GM12878 (cell line): ENCODE measurements at regions not wholly inside any gene's neighbourhood (a gene's known extent, or its start where the extent isn't known, plus 50 kb on each side); places are given as distances from the start of the nearest gene placed in this dataset.

Experiments
- EGR1 ChIP-seq, 2 experiments: IDR thresholded peaks; 1 replicate in 1 of 2; 2 replicates in 1 of 2; pipeline ENCODE4 v1.6.1; 2011 to 2012; ENCODE audit warnings: low read depth in 2 of 2, low read length in 2 of 2, borderline replicate concordance in 1 of 2, mild to moderate bottlenecking in 1 of 2, moderate library complexity in 1 of 2
- JUNB ChIP-seq: IDR thresholded peaks from 2 replicates; pipeline ENCODE4 v1.6.1; 2016; ENCODE audit warnings: antibody characterized with exemption, mild to moderate bottlenecking
- LARP7 ChIP-seq: fragments of 450-650 bp; IDR thresholded peaks from 2 replicates; pipeline ENCODE4 v1.6.1; 2017; ENCODE audit warnings: mild to moderate bottlenecking
- NBN ChIP-seq: fragments of 450-650 bp; IDR thresholded peaks from 2 replicates; pipeline ENCODE4 v1.6.1; 2016
- NFYA ChIP-seq: IDR thresholded peaks from 2 replicates; pipeline ENCODE4 v1.6.1; 2011; ENCODE audit warnings: low read depth, mild to moderate bottlenecking, low read length, improper control_type of control experiment, borderline replicate concordance
- POLR2AphosphoS2 ChIP-seq: IDR thresholded peaks from 2 replicates; pipeline ENCODE4 v1.6.1; 2011; ENCODE audit warnings: low read depth, mild to moderate bottlenecking, low read length, improper control_type of control experiment, moderate library complexity
- RAD21 ChIP-seq: IDR thresholded peaks from 2 replicates; pipeline ENCODE4 v1.6.1; 2011; ENCODE audit warnings: mild to moderate bottlenecking, low read depth, low read length, moderate library complexity; ENCODE audit not compliant: insufficient read depth
- RCOR1 ChIP-seq: conservative IDR thresholded peaks from 2 replicates; pipeline ENCODE4 v1.6.1; 2012; ENCODE audit warnings: low read depth, low read length, improper control_type of control experiment
- RFX5 ChIP-seq: IDR thresholded peaks from 2 replicates; pipeline ENCODE4 v1.6.1; 2011; ENCODE audit warnings: low read depth, low read length, improper control_type of control experiment
- TF ChIP-seq, protein P1 (sequence below), 3 experiments: IDR thresholded peaks in 2 of 3; conservative IDR thresholded peaks in 1 of 3; 2 replicates each; pipeline ENCODE4 v1.5.1; 2011; ENCODE audit warnings: low read depth in 3 of 3, low read length in 3 of 3, mild to moderate bottlenecking in 3 of 3, control low read depth in 2 of 3, moderate library complexity in 2 of 3, inconsistent platforms in 1 of 3, mixed read lengths in 1 of 3; ENCODE audit not compliant: control insufficient read depth in 2 of 3, insufficient read depth in 1 of 3; ENCODE audit errors: extremely low read depth in 1 of 3
- TF ChIP-seq, protein P2 (sequence below): fragments of 450-650 bp; IDR thresholded peaks from 2 replicates; pipeline ENCODE4 v1.6.1; 2016; ENCODE audit warnings: mild to moderate bottlenecking
- TF ChIP-seq, protein P3 (sequence below): fragments of 450-650 bp; IDR thresholded peaks from 2 replicates; pipeline ENCODE4 v1.6.1; 2017; ENCODE audit warnings: mild to moderate bottlenecking
- TF ChIP-seq, protein P4 (sequence below): IDR thresholded peaks from 2 replicates; pipeline ENCODE4 v1.6.1; 2012; ENCODE audit warnings: low read depth, low read length, improper control_type of control experiment

DNA sequence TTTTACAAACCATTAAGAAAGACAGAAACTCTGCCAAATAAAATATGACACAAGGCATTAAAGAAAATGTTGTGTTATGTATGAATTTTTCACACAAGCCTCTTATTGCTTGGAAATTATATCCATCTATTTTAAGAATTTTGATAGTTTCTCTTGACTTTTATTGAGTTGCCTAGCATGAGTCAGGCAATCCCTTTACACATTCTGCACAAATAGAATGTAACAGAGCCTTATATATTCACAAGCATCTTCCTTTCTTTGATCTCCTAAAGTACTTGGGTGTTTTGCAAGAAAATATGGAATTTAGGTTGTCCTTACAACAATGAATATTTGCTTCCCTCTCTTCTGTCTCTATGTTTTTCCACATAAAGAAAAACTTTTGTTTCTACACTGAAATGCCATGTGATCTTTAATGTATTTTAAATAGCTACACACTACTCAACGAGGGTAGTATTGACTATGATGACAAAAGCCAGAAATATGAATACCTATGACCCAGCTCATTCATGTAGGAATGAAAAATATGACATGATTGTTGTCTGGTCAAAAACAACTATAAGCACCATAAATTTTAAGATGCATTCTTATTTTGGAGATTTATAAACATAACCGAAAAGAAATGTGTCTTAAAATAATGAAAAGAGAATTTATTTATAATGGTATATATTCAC is 398.8 kb downstream of the GUCY1A2 start:
- TF ChIP-seq RFX5 (no peak), LARP7 (no peak), RAD21 (no peak), RCOR1 (no peak), NBN (no peak), JUNB (no peak), POLR2AphosphoS2 (no peak), NFYA (no peak), EGR1 (IDR thresholded peaks at IDR 0.05; ENCODE audit: borderline replicate concordance in 1 of 2, low read depth in 2 of 2, low read length in 2 of 2) (no peak)
- TF ChIP-seq, protein P1, sequence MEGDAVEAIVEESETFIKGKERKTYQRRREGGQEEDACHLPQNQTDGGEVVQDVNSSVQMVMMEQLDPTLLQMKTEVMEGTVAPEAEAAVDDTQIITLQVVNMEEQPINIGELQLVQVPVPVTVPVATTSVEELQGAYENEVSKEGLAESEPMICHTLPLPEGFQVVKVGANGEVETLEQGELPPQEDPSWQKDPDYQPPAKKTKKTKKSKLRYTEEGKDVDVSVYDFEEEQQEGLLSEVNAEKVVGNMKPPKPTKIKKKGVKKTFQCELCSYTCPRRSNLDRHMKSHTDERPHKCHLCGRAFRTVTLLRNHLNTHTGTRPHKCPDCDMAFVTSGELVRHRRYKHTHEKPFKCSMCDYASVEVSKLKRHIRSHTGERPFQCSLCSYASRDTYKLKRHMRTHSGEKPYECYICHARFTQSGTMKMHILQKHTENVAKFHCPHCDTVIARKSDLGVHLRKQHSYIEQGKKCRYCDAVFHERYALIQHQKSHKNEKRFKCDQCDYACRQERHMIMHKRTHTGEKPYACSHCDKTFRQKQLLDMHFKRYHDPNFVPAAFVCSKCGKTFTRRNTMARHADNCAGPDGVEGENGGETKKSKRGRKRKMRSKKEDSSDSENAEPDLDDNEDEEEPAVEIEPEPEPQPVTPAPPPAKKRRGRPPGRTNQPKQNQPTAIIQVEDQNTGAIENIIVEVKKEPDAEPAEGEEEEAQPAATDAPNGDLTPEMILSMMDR (IDR thresholded peaks at IDR 0.05 in 2 of 3, conservative IDR thresholded peaks at IDR 0.05 in 1 of 3; ENCODE audit: control insufficient read depth in 2 of 3, extremely low read depth in 1 of 3, insufficient read depth in 1 of 3, low read depth in 3 of 3, low read length in 3 of 3) = no peak
- TF ChIP-seq, protein P2, sequence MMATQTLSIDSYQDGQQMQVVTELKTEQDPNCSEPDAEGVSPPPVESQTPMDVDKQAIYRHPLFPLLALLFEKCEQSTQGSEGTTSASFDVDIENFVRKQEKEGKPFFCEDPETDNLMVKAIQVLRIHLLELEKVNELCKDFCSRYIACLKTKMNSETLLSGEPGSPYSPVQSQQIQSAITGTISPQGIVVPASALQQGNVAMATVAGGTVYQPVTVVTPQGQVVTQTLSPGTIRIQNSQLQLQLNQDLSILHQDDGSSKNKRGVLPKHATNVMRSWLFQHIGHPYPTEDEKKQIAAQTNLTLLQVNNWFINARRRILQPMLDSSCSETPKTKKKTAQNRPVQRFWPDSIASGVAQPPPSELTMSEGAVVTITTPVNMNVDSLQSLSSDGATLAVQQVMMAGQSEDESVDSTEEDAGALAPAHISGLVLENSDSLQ = no peak
- TF ChIP-seq, protein P3, sequence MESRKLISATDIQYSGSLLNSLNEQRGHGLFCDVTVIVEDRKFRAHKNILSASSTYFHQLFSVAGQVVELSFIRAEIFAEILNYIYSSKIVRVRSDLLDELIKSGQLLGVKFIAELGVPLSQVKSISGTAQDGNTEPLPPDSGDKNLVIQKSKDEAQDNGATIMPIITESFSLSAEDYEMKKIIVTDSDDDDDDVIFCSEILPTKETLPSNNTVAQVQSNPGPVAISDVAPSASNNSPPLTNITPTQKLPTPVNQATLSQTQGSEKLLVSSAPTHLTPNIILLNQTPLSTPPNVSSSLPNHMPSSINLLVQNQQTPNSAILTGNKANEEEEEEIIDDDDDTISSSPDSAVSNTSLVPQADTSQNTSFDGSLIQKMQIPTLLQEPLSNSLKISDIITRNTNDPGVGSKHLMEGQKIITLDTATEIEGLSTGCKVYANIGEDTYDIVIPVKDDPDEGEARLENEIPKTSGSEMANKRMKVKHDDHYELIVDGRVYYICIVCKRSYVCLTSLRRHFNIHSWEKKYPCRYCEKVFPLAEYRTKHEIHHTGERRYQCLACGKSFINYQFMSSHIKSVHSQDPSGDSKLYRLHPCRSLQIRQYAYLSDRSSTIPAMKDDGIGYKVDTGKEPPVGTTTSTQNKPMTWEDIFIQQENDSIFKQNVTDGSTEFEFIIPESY = no peak
- TF ChIP-seq, protein P4, sequence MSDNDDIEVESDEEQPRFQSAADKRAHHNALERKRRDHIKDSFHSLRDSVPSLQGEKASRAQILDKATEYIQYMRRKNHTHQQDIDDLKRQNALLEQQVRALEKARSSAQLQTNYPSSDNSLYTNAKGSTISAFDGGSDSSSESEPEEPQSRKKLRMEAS = no peak
